C4-2B (cell line): ENCODE measurements at regions not wholly inside any gene's neighbourhood (a gene's known extent, or its start where the extent isn't known, plus 50 kb on each side); places are given as distances from the start of the nearest gene placed in this dataset.

Source experiments
- CTCF ChIP-seq: fragments of 450-650 bp; conservative IDR thresholded peaks from 2 replicates; pipeline ENCODE4 v1.5.1; 2017; ENCODE audit warnings: mild to moderate bottlenecking
- ZFX ChIP-seq: fragments of 450-650 bp; IDR thresholded peaks from 2 replicates; pipeline ENCODE4 v1.6.1; 2017

- no peak for TF ChIP-seq CTCF
- TF ChIP-seq ZFX, result no peak
These were observed 76.5 kb downstream of the ZNF281 start for GRCh38 chr1:200333329-200333728.
